ENCODE measurements at regions not wholly inside any gene's neighbourhood (a gene's known extent, or its start where the extent isn't known, plus 50 kb on each side); places are given as distances from the start of the nearest gene placed in this dataset.

DNA sequence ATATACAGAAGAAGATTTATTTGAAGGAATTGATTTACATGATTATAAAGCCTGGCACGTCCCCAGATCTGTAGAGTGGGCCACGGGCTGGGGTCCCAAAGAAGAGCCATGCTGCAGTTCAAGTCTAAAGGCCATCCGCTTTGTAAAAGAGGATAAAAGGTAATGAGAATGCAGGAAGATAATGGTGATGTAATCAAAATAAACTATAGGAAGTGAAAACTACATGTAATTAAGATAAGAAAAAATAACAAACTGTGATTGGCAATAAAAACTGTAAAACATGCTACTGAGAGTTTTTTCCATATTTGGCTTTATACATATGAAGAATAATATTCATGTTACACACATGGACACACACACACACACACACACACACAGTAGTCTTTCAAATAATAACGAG is 59.0 kb upstream of the TMEFF2 start:
- DNase-seq = no peak

DNA sequence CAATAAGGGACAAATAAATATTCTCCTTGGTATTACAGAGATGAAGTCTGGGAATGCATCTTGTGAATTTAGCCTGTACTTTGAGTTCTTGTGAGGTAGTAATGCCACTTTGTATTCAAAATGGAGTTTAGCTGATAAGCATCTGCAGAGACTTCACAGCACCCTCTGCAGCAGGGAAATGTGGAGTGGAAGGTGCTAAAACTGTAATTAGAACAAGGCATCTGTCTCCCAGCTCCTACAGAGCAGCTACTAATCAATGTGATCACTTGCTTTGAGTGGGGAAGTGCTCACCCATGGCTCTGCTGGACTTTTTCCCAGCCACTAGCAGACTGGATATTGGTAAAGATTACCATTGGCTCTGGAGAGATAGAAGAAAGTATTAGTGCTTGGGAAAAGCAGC is 56.2 kb upstream of the TMEFF2 start:
- DNase-seq = no peak

- no peak for DNase-seq
Observed at GRCh38 chr2:192247456-192247855, 52.7 kb upstream of the TMEFF2 start.

GRCh38 chr2:192246297-192246696 is 51.6 kb upstream of the TMEFF2 start:
- no peak for DNase-seq

DNA sequence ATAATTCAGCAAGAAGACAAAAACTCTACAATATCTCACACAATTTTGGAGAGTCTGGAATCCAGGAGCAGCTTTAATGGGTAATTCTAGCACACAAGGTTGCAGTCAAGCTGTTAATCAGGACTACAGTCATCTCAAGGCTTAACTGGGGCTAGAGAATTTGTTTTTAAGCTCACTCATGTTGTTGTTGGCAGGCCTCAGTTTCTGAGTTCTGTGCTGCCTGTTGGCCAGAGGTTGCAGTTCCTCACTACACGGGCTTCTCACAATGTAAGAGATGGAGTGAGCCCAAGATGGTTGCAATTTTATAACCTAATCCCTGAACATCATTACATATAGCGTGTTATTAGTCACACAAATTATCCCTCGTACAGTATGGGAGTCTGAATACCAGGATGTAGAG is 50.6 kb upstream of the TMEFF2 start:
- DNase-seq = no peak
